HG03460 (cell line): ENCODE measurements at regions not wholly inside any gene's neighbourhood (a gene's known extent, or its start where the extent isn't known, plus 50 kb on each side); places are given as distances from the start of the nearest gene placed in this dataset.

Source experiments
- ATAC-seq: cut with Tn5 transposase; IDR thresholded peaks from one replicate; pipeline ENCODE4 v1.9.1; 2021; ENCODE audit not compliant: unreplicated experiment

- no peak for ATAC-seq
Observed at GRCh38 chr1:209232759-209233158, 350.8 kb upstream of the CAMK1G start.

GRCh38 chr1:209235166-209235565 is 348.3 kb upstream of the CAMK1G start:
- no peak for ATAC-seq

GRCh38 chr1:209238356-209238755 is 345.2 kb upstream of the CAMK1G start:
- no peak for ATAC-seq

- no peak for ATAC-seq
Observed at GRCh38 chr1:209240351-209240750, 343.2 kb upstream of the CAMK1G start.

- ATAC-seq = no peak
Observed at GRCh38 chr1:209241487-209241886, 342.0 kb upstream of the CAMK1G start.

- peak; percentile 88 for ATAC-seq
Observed at GRCh38 chr1:209248649-209249279, 334.8 kb upstream of the CAMK1G start.

GRCh38 chr1:209249280-209249670 is 334.2 kb upstream of the CAMK1G start:
- no peak for ATAC-seq

GRCh38 chr1:209249785-209250440 is 333.6 kb upstream of the CAMK1G start:
- no peak for ATAC-seq

GRCh38 chr1:209250861-209251636 is 332.5 kb upstream of the CAMK1G start:
- ATAC-seq = no peak

- ATAC-seq = no peak
Observed at GRCh38 chr1:209256766-209257350, 326.7 kb upstream of the CAMK1G start.

- ATAC-seq = no peak
Observed at GRCh38 chr1:209257454-209257853, 326.1 kb upstream of the CAMK1G start.

GRCh38 chr1:209260136-209260535 is 323.4 kb upstream of the CAMK1G start:
- ATAC-seq = no peak

GRCh38 chr1:209262631-209263030 is 320.9 kb upstream of the CAMK1G start:
- no peak for ATAC-seq

GRCh38 chr1:209265301-209265700 is 318.2 kb upstream of the CAMK1G start:
- no peak for ATAC-seq

GRCh38 chr1:209266590-209267205 is 316.8 kb upstream of the CAMK1G start:
- no peak for ATAC-seq

GRCh38 chr1:209267968-209268367 is 315.5 kb upstream of the CAMK1G start:
- ATAC-seq = no peak

GRCh38 chr1:209268479-209268878 is 315.0 kb upstream of the CAMK1G start:
- ATAC-seq = no peak

GRCh38 chr1:209276321-209276720 is 307.2 kb upstream of the CAMK1G start:
- no peak for ATAC-seq

GRCh38 chr1:209277662-209278061 is 305.9 kb upstream of the CAMK1G start:
- no peak for ATAC-seq

GRCh38 chr1:209291715-209292114 is 291.8 kb upstream of the CAMK1G start:
- no peak for ATAC-seq
